Adrenal gland (tissue), 5 donors: ENCODE measurements at regions not wholly inside any gene's neighbourhood (a gene's known extent, or its start where the extent isn't known, plus 50 kb on each side); places are given as distances from the start of the nearest gene placed in this dataset.

Source experiments
- POLR2A ChIP-seq, 2 donors: fragments of 450-650 bp; IDR thresholded peaks; one replicate each; pipeline ENCODE4 v1.6.1; 2017; ENCODE audit warnings: antibody characterized with exemption in 2 of 2, mild to moderate bottlenecking in 2 of 2, moderate library complexity in 1 of 2
- TF ChIP-seq, protein P1 (sequence below), 6 experiments: fragments of 450-650 bp in 4 of 6; fragments of 200-600 bp in 2 of 6; sonication (generic) in 1 of 6; IDR thresholded peaks; 1 replicate in 5 of 6; 2 replicates in 1 of 6; pipeline versions ENCODE4 v1.5.1 to v1.8.0; 2016 to 2021; ENCODE audit warnings: antibody characterized with exemption in 6 of 6, mild to moderate bottlenecking in 2 of 6, moderate library complexity in 1 of 6
- donor health status: DM: no; HTN: no; CAD: no.

DNA sequence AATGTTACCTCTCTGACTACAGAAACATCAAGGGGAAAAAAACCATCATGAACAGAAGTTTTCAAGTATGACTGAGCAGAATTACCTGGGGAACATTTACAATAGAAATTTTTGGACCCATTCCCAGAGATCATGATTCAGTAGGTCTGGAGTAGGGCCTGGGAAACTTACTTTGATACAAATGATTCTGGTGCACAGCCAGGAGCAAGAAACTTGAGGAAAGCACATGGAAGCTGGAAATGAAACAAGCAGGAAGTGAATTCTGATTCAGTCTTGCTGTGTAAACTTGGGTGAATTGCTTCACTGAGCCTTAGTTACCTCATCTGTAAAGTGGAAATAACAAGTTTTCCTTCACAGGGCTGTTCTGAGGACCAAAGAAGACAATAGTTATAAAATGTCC, 192.5 kb upstream of the TAPT1 start:
- TF ChIP-seq POLR2A (IDR thresholded peaks at IDR 0.05): no peak
- TF ChIP-seq, protein P1, sequence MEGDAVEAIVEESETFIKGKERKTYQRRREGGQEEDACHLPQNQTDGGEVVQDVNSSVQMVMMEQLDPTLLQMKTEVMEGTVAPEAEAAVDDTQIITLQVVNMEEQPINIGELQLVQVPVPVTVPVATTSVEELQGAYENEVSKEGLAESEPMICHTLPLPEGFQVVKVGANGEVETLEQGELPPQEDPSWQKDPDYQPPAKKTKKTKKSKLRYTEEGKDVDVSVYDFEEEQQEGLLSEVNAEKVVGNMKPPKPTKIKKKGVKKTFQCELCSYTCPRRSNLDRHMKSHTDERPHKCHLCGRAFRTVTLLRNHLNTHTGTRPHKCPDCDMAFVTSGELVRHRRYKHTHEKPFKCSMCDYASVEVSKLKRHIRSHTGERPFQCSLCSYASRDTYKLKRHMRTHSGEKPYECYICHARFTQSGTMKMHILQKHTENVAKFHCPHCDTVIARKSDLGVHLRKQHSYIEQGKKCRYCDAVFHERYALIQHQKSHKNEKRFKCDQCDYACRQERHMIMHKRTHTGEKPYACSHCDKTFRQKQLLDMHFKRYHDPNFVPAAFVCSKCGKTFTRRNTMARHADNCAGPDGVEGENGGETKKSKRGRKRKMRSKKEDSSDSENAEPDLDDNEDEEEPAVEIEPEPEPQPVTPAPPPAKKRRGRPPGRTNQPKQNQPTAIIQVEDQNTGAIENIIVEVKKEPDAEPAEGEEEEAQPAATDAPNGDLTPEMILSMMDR (IDR thresholded peaks at IDR 0.05): no peak
